GM19025 (cell line): ENCODE measurements at regions not wholly inside any gene's neighbourhood (a gene's known extent, or its start where the extent isn't known, plus 50 kb on each side); places are given as distances from the start of the nearest gene placed in this dataset.
"Not testable (repeated sequence)": the region's sequence is repeated elsewhere in the genome, so short reads cannot be mapped to it uniquely, and the experiment has no call there.

Source experiments
- ATAC-seq: cut with Tn5 transposase; IDR thresholded peaks from one replicate; pipeline ENCODE4 v1.9.1; 2021; ENCODE audit warnings: mild to moderate bottlenecking, low read depth, moderate library complexity; ENCODE audit not compliant: unreplicated experiment

GRCh38 chr17:15858082-15858481 is 86.8 kb upstream of the ADORA2B start:
- not testable (repeated sequence) for ATAC-seq

GRCh38 chr17:15860774-15861173 is 84.2 kb upstream of the ADORA2B start:
- ATAC-seq: not testable (repeated sequence)

GRCh38 chr17:15864061-15864460 is 80.9 kb upstream of the ADORA2B start:
- ATAC-seq: not testable (repeated sequence)

- not testable (repeated sequence) for ATAC-seq
Measured at GRCh38 chr17:15864472-15864871, 80.5 kb upstream of the ADORA2B start.

- not testable (repeated sequence) for ATAC-seq
Measured at GRCh38 chr17:15866015-15866414, 78.9 kb upstream of the ADORA2B start.

- not testable (repeated sequence) for ATAC-seq
Measured at GRCh38 chr17:15867331-15867730, 77.6 kb upstream of the ADORA2B start.

- not testable (repeated sequence) for ATAC-seq
Measured at GRCh38 chr17:15869868-15870267, 75.1 kb upstream of the ADORA2B start.

GRCh38 chr17:15872677-15873076 is 72.3 kb upstream of the ADORA2B start:
- not testable (repeated sequence) for ATAC-seq

GRCh38 chr17:15877882-15878500 is 66.9 kb upstream of the ADORA2B start:
- not testable (repeated sequence) for ATAC-seq

- no peak for ATAC-seq
Measured at GRCh38 chr17:15882058-15882720, 62.7 kb upstream of the ADORA2B start.

GRCh38 chr17:15882777-15883176 is 62.2 kb upstream of the ADORA2B start:
- no peak for ATAC-seq

- no peak for ATAC-seq
Measured at GRCh38 chr17:15883617-15884111, 61.3 kb upstream of the ADORA2B start.

GRCh38 chr17:15884731-15885130 is 60.2 kb upstream of the ADORA2B start:
- no peak for ATAC-seq

GRCh38 chr17:15885770-15886169 is 59.2 kb upstream of the ADORA2B start:
- ATAC-seq: no peak

- no peak for ATAC-seq
Measured at GRCh38 chr17:15886221-15886620, 58.7 kb upstream of the ADORA2B start.

GRCh38 chr17:15886804-15887203 is 58.1 kb upstream of the ADORA2B start:
- ATAC-seq: no peak

- no peak for ATAC-seq
Measured at GRCh38 chr17:15888436-15888835, 56.5 kb upstream of the ADORA2B start.

GRCh38 chr17:15890279-15890892 is 54.5 kb upstream of the ADORA2B start:
- no peak for ATAC-seq

- ATAC-seq: no peak
Measured at GRCh38 chr17:15891318-15891717, 53.6 kb upstream of the ADORA2B start.

GRCh38 chr17:15892244-15892643 is 52.7 kb upstream of the ADORA2B start:
- ATAC-seq: no peak
